Immature natural killer cell (primary cell): ENCODE measurements at regions not wholly inside any gene's neighbourhood (a gene's known extent, or its start where the extent isn't known, plus 50 kb on each side); places are given as distances from the start of the nearest gene placed in this dataset.

Experiments used
- DNase-seq, 3 donors: peaks; one replicate each; pipeline ENCODE4 v3.0.0; 2022; ENCODE audit warnings: mixed read lengths in 1 of 3
- H3K27ac Mint-ChIP-seq, 6 donors: one replicate each; pipeline ENCODE4 v1.8.0; 2020; ENCODE audit warnings: mixed read lengths in 6 of 6, mild to moderate bottlenecking in 5 of 6, inconsistent platforms in 4 of 6, moderate library complexity in 3 of 6
- H3K27me3 Mint-ChIP-seq, 3 donors: one replicate each; pipeline ENCODE4 v1.8.0; 2020 to 2021; ENCODE audit warnings: low read depth in 3 of 3, mild to moderate bottlenecking in 3 of 3, mixed read lengths in 3 of 3, moderate library complexity in 3 of 3, inconsistent platforms in 1 of 3
- H3K36me3 Mint-ChIP-seq, 3 donors: one replicate each; pipeline ENCODE4 v1.8.0; 2020; ENCODE audit warnings: mixed read lengths in 3 of 3, inconsistent platforms in 2 of 3, mild to moderate bottlenecking in 2 of 3
- H3K4me1 Mint-ChIP-seq, 2 donors: one replicate each; pipeline ENCODE4 v1.8.0; 2020; ENCODE audit warnings: inconsistent platforms in 2 of 2, mild to moderate bottlenecking in 2 of 2, mixed read lengths in 2 of 2, moderate library complexity in 1 of 2
- H3K4me3 Mint-ChIP-seq, 5 donors: one replicate each; pipeline ENCODE4 v1.8.0; 2020; ENCODE audit warnings: mild to moderate bottlenecking in 5 of 5, mixed read lengths in 5 of 5, inconsistent platforms in 3 of 5, moderate library complexity in 3 of 5
- H3K9me3 Mint-ChIP-seq, 6 donors: one replicate each; pipeline ENCODE4 v1.8.0; 2020; ENCODE audit warnings: mild to moderate bottlenecking in 6 of 6, mixed read lengths in 6 of 6, inconsistent platforms in 4 of 6, moderate library complexity in 3 of 6

GRCh38 chr11:115871161-115871760 lies 367.0 kb upstream of the CADM1 start:
- Mint-ChIP-seq H3K36me3 (no peaks in the 10 kb centered on the region), H3K9me3 (peaks cover 0 to 10% (median under 1%) of the 10 kb centered on the region in 6 donors), H3K27me3 (peaks cover 0 to 3% (median 1%) of the 10 kb centered on the region in 3 donors), H3K4me3 (no peak overlapping the region), H3K27ac (no peak overlapping the region), H3K4me1 (no peaks in the 10 kb centered on the region)
- no peak for DNase-seq

GRCh38 chr11:115869780-115870431 lies 365.7 kb upstream of the CADM1 start:
- Mint-ChIP-seq H3K4me3 (no peak overlapping the region), H3K9me3 (peaks cover 0 to 10% (median 3%) of the 10 kb centered on the region in 6 donors), H3K27me3 (peaks cover 0 to 3% (median 3%) of the 10 kb centered on the region in 3 donors), H3K4me1 (no peaks in the 10 kb centered on the region), H3K36me3 (no peaks in the 10 kb centered on the region), H3K27ac (no peak overlapping the region)
- DNase-seq = no peak

- H3K4me3 Mint-ChIP-seq = no peak overlapping the region
- no peak for DNase-seq
- no peaks in the 10 kb centered on the region for H3K4me1 Mint-ChIP-seq
- H3K27ac Mint-ChIP-seq = no peak overlapping the region
- no peaks in the 10 kb centered on the region for H3K36me3 Mint-ChIP-seq
- peaks cover 0 to 4% (median 3%) of the 10 kb centered on the region in 3 donors for H3K27me3 Mint-ChIP-seq
- peaks cover 0 to 10% (median 3%) of the 10 kb centered on the region in 6 donors for H3K9me3 Mint-ChIP-seq
These were observed 364.9 kb upstream of the CADM1 start for GRCh38 chr11:115869131-115869530.

- H3K36me3 Mint-ChIP-seq = no peaks in the 10 kb centered on the region
- H3K4me3 Mint-ChIP-seq = no peak overlapping the region
- no peaks in the 10 kb centered on the region for H3K4me1 Mint-ChIP-seq
- H3K27ac Mint-ChIP-seq = no peak overlapping the region
- peaks cover 0 to 10% (median 7%) of the 10 kb centered on the region in 6 donors for H3K9me3 Mint-ChIP-seq
- peaks cover 0 to 2% (median under 1%) of the 10 kb centered on the region in 3 donors for H3K27me3 Mint-ChIP-seq
- DNase-seq = no peak
These were observed 356.0 kb upstream of the CADM1 start for GRCh38 chr11:115860246-115860645.

- no peak overlapping the region for H3K27ac Mint-ChIP-seq
- H3K27me3 Mint-ChIP-seq = peaks cover 0 to 7% (median 3%) of the 10 kb centered on the region in 3 donors
- peaks cover 0 to 12% (median 2%) of the 10 kb centered on the region in 6 donors for H3K9me3 Mint-ChIP-seq
- no peaks in the 10 kb centered on the region for H3K4me1 Mint-ChIP-seq
- H3K4me3 Mint-ChIP-seq = no peak overlapping the region
- DNase-seq = no peak
- no peaks in the 10 kb centered on the region for H3K36me3 Mint-ChIP-seq
These were observed 344.4 kb upstream of the CADM1 start for GRCh38 chr11:115848611-115849010.

- Mint-ChIP-seq H3K4me3 (no peak overlapping the region), H3K27me3 (peaks cover 0 to 7% (median 3%) of the 10 kb centered on the region in 3 donors), H3K9me3 (peaks cover 0 to 12% (median 2%) of the 10 kb centered on the region in 6 donors), H3K4me1 (no peaks in the 10 kb centered on the region), H3K27ac (no peak overlapping the region), H3K36me3 (no peaks in the 10 kb centered on the region)
- DNase-seq = no peak
These were observed 343.9 kb upstream of the CADM1 start for GRCh38 chr11:115848080-115848479.

- H3K36me3 Mint-ChIP-seq = no peaks in the 10 kb centered on the region
These were observed 341.7 kb upstream of the CADM1 start for GRCh38 chr11:115845872-115846271.

GRCh38 chr11:115843685-115844084 lies 339.5 kb upstream of the CADM1 start:
- Mint-ChIP-seq H3K27me3 (peaks cover 0 to 16% (median 2%) of the 10 kb centered on the region in 3 donors), H3K27ac (no peak overlapping the region), H3K36me3 (no peaks in the 10 kb centered on the region), H3K4me1 (no peaks in the 10 kb centered on the region), H3K9me3 (peaks cover 0 to 12% (median 1%) of the 10 kb centered on the region in 6 donors), H3K4me3 (no peak overlapping the region)
- DNase-seq = no peak

More at GRCh38 chr11:115845872-115846271, 341.7 kb upstream of the CADM1 start:
- DNase-seq = no peak
- Mint-ChIP-seq H3K4me3 (no peak overlapping the region), H3K27ac (no peak overlapping the region), H3K4me1 (no peaks in the 10 kb centered on the region), H3K27me3 (peaks cover 0 to 11% (median 6%) of the 10 kb centered on the region in 3 donors), H3K9me3 (peaks cover 0 to 12% (median 2%) of the 10 kb centered on the region in 6 donors)

GRCh38 chr11:115843111-115843510 lies 338.9 kb upstream of the CADM1 start:
- Mint-ChIP-seq H3K4me1 (no peaks in the 10 kb centered on the region), H3K36me3 (no peaks in the 10 kb centered on the region), H3K9me3 (peaks cover 0 to 12% (median 1%) of the 10 kb centered on the region in 6 donors), H3K27me3 (peaks cover 0 to 18% (median 2%) of the 10 kb centered on the region in 3 donors), H3K27ac (no peak overlapping the region), H3K4me3 (no peak overlapping the region)
- no peak for DNase-seq

GRCh38 chr11:115820026-115820425 lies 315.8 kb upstream of the CADM1 start:
- no peak for DNase-seq
- H3K27me3 Mint-ChIP-seq = peaks cover 0 to 6% (median 0%) of the 10 kb centered on the region in 3 donors
- H3K36me3 Mint-ChIP-seq = peaks cover 0 to 3% (median 0%) of the 10 kb centered on the region in 3 donors
- H3K4me1 Mint-ChIP-seq = no peaks in the 10 kb centered on the region
- peaks cover 0 to 13% (median 2%) of the 10 kb centered on the region in 6 donors for H3K9me3 Mint-ChIP-seq
- H3K4me3 Mint-ChIP-seq = no peak overlapping the region
- no peak overlapping the region for H3K27ac Mint-ChIP-seq

GRCh38 chr11:115819014-115819413 lies 314.8 kb upstream of the CADM1 start:
- no peak for DNase-seq

GRCh38 chr11:115817844-115818468 lies 313.7 kb upstream of the CADM1 start:
- Mint-ChIP-seq H3K27ac (no peak overlapping the region), H3K4me1 (no peaks in the 10 kb centered on the region), H3K36me3 (peaks cover 0 to 3% (median 0%) of the 10 kb centered on the region in 3 donors), H3K27me3 (peaks cover 0 to 3% (median 1%) of the 10 kb centered on the region in 3 donors), H3K9me3 (peaks cover 1 to 13% (median 3%) of the 10 kb centered on the region in 6 donors), H3K4me3 (no peak overlapping the region)
- no peak for DNase-seq

More at GRCh38 chr11:115819014-115819413, 314.8 kb upstream of the CADM1 start:
- H3K27ac Mint-ChIP-seq = no peak overlapping the region
- H3K4me3 Mint-ChIP-seq = no peak overlapping the region
- H3K9me3 Mint-ChIP-seq = peaks cover 0 to 13% (median 2%) of the 10 kb centered on the region in 6 donors
- no peaks in the 10 kb centered on the region for H3K4me1 Mint-ChIP-seq
- peaks cover 0 to 6% (median 1%) of the 10 kb centered on the region in 3 donors for H3K27me3 Mint-ChIP-seq
- H3K36me3 Mint-ChIP-seq = peaks cover 0 to 3% (median 0%) of the 10 kb centered on the region in 3 donors

- no peak for DNase-seq
- H3K27ac Mint-ChIP-seq = no peak overlapping the region
- no peak overlapping the region for H3K4me3 Mint-ChIP-seq
- no peaks in the 10 kb centered on the region for H3K36me3 Mint-ChIP-seq
- no peaks in the 10 kb centered on the region for H3K4me1 Mint-ChIP-seq
- peaks cover 10 to 32% (median 19%) of the 10 kb centered on the region in 6 donors for H3K9me3 Mint-ChIP-seq
- H3K27me3 Mint-ChIP-seq = no peaks in the 10 kb centered on the region
These were observed 304.2 kb upstream of the CADM1 start for GRCh38 chr11:115808351-115808940.

- DNase-seq = no peak
- H3K27me3 Mint-ChIP-seq = peaks cover 0 to 1% (median 0%) of the 10 kb centered on the region in 3 donors
- no peaks in the 10 kb centered on the region for H3K36me3 Mint-ChIP-seq
- H3K9me3 Mint-ChIP-seq = peaks cover 7 to 32% (median 17%) of the 10 kb centered on the region in 6 donors
- no peaks in the 10 kb centered on the region for H3K4me1 Mint-ChIP-seq
- no peak overlapping the region for H3K27ac Mint-ChIP-seq
- H3K4me3 Mint-ChIP-seq = no peak overlapping the region
These were observed 301.8 kb upstream of the CADM1 start for GRCh38 chr11:115806056-115806455.
